GM12878 (cell line): ENCODE measurements at regions not wholly inside any gene's neighbourhood (a gene's known extent, or its start where the extent isn't known, plus 50 kb on each side); places are given as distances from the start of the nearest gene placed in this dataset.

Source experiments
- ATAC-seq: fragments of 200-7000 bp; cut with Tn5 transposase; 3 replicates; pipeline ENCODE4 v1.9.1; 2020; ENCODE audit warnings: mild to moderate bottlenecking, moderate library complexity
- BruUV-seq: library from RNA; stranded (reverse); fragments of 400-500 nt; replicated peaks from 2 replicates; lab custom pipeline; 2021; lab: Mats Ljungman, UMichigan
- CTCF ChIA-PET: fragments of 300-600 bp; sonication (Branson Sonifier 250); formaldehyde crosslinking; extraction: SDS; loops from one replicate; lab custom pipeline; 2021; ENCODE audit warnings: inconsistent platforms; lab: Yijun Ruan, JAX
- POLR2A ChIA-PET: fragments of 350-600 bp; formaldehyde crosslinking; extraction: SDS; loops from one replicate; lab custom pipeline; 2021; ENCODE audit warnings: inconsistent platforms; lab: Charles Lee
- RAD21 ChIA-PET: fragments of 300-600 bp; sonication (Branson Sonifier 250); formaldehyde crosslinking; loops from one replicate; lab custom pipeline; 2023; ENCODE audit warnings: antibody characterized with exemption; ENCODE audit not compliant: unreplicated experiment; lab: Charles Lee
- SMC1A ChIA-PET: fragments of 300-600 bp; sonication (Branson Sonifier 250); formaldehyde crosslinking; loops from one replicate; lab custom pipeline; 2023; ENCODE audit not compliant: unreplicated experiment, uncharacterized antibody; lab: Charles Lee
- DNase-seq: peaks from one replicate; pipeline ENCODE4 v3.0.0-alpha.2; 2011; ENCODE audit warnings: low read depth, low spot score
- FAIRE-seq: peaks from 3 replicates; lab custom pipeline; 2011; peaks lifted over from hg19 to GRCh38; lab: Jason Lieb, UNC
- H2AFZ ChIP-seq: 2 replicates; pipeline ENCODE4 v1.6.0; 2011; ENCODE audit warnings: low read depth, low read length, control low read depth; ENCODE audit not compliant: control insufficient read depth
- H3K27ac ChIP-seq: 2 replicates; pipeline ENCODE4 v1.5.1; 2011; ENCODE audit warnings: control low read depth; ENCODE audit not compliant: control insufficient read depth, insufficient read depth
- H3K27me3 ChIP-seq, 2 experiments: replicated peaks in 1 of 2; 2 replicates each; pipeline versions ENCODE4 v1.6.0 to v1.6.1; 2011; ENCODE audit warnings: low read length in 1 of 2; ENCODE audit not compliant: control insufficient read depth in 2 of 2, insufficient read depth in 2 of 2
- H3K36me3 ChIP-seq, 2 experiments: 2 replicates each; pipeline ENCODE4 v1.5.1; 2011; ENCODE audit warnings: low read length in 1 of 2; ENCODE audit not compliant: control insufficient read depth in 2 of 2, insufficient read depth in 2 of 2
- H3K4me1 ChIP-seq: 2 replicates; pipeline ENCODE4 v1.6.1; 2011; ENCODE audit warnings: mild to moderate bottlenecking, low read length, moderate library complexity, mixed read lengths; ENCODE audit not compliant: control insufficient read depth, insufficient read depth
- H3K4me2 ChIP-seq: 2 replicates; pipeline ENCODE4 v1.6.0; 2011; ENCODE audit warnings: control low read depth; ENCODE audit not compliant: control insufficient read depth, insufficient read depth
- H3K4me3 ChIP-seq: fragments of 200-600 bp; sonication (generic); 2 replicates; pipeline ENCODE4 v1.5.1; 2016
- H3K79me2 ChIP-seq: 2 replicates; pipeline ENCODE4 v1.6.0; 2011; ENCODE audit warnings: low read length; ENCODE audit not compliant: control insufficient read depth, insufficient read depth
- H3K9ac ChIP-seq: 2 replicates; pipeline ENCODE4 v1.8.0; 2011; ENCODE audit warnings: low read length, control low read depth, mixed read lengths; ENCODE audit not compliant: control insufficient read depth, insufficient read depth
- H3K9me3 ChIP-seq: replicated peaks from 3 replicates; pipeline ENCODE4 v1.5.1; 2011; ENCODE audit warnings: mild to moderate bottlenecking, low read length; ENCODE audit not compliant: control insufficient read depth, insufficient read depth
- H4K20me1 ChIP-seq: 2 replicates; pipeline ENCODE4 v1.6.0; 2011; ENCODE audit not compliant: control insufficient read depth, insufficient read depth
- GABPA ChIP-seq: IDR thresholded peaks from 2 replicates; pipeline ENCODE4 v1.6.1; 2014; ENCODE audit warnings: antibody characterized with exemption, low read depth, mild to moderate bottlenecking, inconsistent platforms
- JUND ChIP-seq: IDR thresholded peaks from 2 replicates; pipeline ENCODE4 v1.6.1; 2012; ENCODE audit warnings: low read depth, mild to moderate bottlenecking, low read length, improper control_type of control experiment, moderate library complexity
- MTA3 ChIP-seq: IDR thresholded peaks from 2 replicates; pipeline ENCODE4 v1.6.1; 2012; ENCODE audit warnings: low read length, inconsistent platforms, borderline replicate concordance
- RBBP5 ChIP-seq: fragments of 200-600 bp; sonication (generic); conservative IDR thresholded peaks from 2 replicates; pipeline ENCODE4 v1.6.1; 2016
- SMAD5 ChIP-seq: IDR thresholded peaks from 2 replicates; pipeline ENCODE4 v1.6.1; 2016; ENCODE audit warnings: antibody characterized with exemption, low read depth
- SP1 ChIP-seq: IDR thresholded peaks from one replicate; pipeline ENCODE4 v1.6.1; 2011; ENCODE audit warnings: low read depth, low read length
- ZNF207 ChIP-seq: fragments of 450-650 bp; IDR thresholded peaks from 2 replicates; pipeline ENCODE4 v1.6.1; 2014; ENCODE audit warnings: antibody characterized with exemption, mild to moderate bottlenecking, borderline replicate concordance
- ZNF217 ChIP-seq: fragments of 450-650 bp; IDR thresholded peaks from 2 replicates; pipeline ENCODE4 v1.6.1; 2017; ENCODE audit warnings: antibody characterized with exemption, mild to moderate bottlenecking
- in situ Hi-C: fragments of 300-500 bp; cut with MboI; formaldehyde crosslinking; loops from 9 replicates; pipeline ENCODE4 v1.14.3; 2018; ENCODE audit warnings: mixed read lengths
- intact Hi-C: fragments of 100-400 bp; cut with micrococcal nuclease; formaldehyde crosslinking; loops from one replicate; pipeline ENCODE4 v1.14.2; 2022; ENCODE audit not compliant: unreplicated experiment
- TF ChIP-seq, protein P1 (sequence below): IDR thresholded peaks from 2 replicates; pipeline ENCODE4 v1.6.1; 2012; ENCODE audit warnings: mild to moderate bottlenecking, low read depth, low read length
- TF ChIP-seq, protein P2 (sequence below): fragments of 450-650 bp; IDR thresholded peaks from 2 replicates; pipeline ENCODE4 v1.6.1; 2018; ENCODE audit warnings: borderline replicate concordance, mild to moderate bottlenecking; ENCODE audit not compliant: partially characterized antibody
- TF ChIP-seq, protein P3 (sequence below): fragments of 450-650 bp; IDR thresholded peaks from 2 replicates; pipeline ENCODE4 v1.6.1; 2016; ENCODE audit warnings: mild to moderate bottlenecking

DNA sequence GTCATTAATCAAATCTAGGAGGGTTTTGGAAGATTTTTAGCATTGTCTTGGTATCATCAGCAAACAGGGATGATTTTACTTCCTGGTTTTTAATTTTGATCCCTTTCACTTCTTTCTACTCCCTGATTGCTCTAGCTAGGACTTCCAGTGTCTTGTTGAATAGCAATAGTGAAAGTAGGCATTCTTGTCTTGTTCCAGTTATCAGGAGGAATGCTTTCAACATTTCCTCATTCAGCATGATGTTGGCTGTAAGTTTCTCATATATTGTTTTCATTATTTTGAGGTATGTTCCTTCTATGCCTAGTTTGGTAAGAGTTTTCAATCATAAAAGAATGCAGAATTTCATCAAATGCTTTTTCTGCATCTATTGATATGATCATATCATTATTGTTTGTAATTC is 244.2 kb upstream of the CLEC14A start:
- CTCF ChIA-PET, result no interaction called here
- no peaks in the 10 kb centered on the region for H3K27me3 ChIP-seq
- SMC1A ChIA-PET, result no interaction called here
- no peak overlapping the region for H2AFZ ChIP-seq
- POLR2A ChIA-PET, result no interaction called here
- H3K36me3 ChIP-seq, result no peaks in the 10 kb centered on the region
- no peaks in the 10 kb centered on the region for H3K79me2 ChIP-seq
- no peaks in the 10 kb centered on the region for H4K20me1 ChIP-seq
- TF ChIP-seq MTA3, result no peak
- no peak for TF ChIP-seq SMAD5
- TF ChIP-seq ZNF207, result no peak
- TF ChIP-seq GABPA, result no peak
- TF ChIP-seq, protein P1, sequence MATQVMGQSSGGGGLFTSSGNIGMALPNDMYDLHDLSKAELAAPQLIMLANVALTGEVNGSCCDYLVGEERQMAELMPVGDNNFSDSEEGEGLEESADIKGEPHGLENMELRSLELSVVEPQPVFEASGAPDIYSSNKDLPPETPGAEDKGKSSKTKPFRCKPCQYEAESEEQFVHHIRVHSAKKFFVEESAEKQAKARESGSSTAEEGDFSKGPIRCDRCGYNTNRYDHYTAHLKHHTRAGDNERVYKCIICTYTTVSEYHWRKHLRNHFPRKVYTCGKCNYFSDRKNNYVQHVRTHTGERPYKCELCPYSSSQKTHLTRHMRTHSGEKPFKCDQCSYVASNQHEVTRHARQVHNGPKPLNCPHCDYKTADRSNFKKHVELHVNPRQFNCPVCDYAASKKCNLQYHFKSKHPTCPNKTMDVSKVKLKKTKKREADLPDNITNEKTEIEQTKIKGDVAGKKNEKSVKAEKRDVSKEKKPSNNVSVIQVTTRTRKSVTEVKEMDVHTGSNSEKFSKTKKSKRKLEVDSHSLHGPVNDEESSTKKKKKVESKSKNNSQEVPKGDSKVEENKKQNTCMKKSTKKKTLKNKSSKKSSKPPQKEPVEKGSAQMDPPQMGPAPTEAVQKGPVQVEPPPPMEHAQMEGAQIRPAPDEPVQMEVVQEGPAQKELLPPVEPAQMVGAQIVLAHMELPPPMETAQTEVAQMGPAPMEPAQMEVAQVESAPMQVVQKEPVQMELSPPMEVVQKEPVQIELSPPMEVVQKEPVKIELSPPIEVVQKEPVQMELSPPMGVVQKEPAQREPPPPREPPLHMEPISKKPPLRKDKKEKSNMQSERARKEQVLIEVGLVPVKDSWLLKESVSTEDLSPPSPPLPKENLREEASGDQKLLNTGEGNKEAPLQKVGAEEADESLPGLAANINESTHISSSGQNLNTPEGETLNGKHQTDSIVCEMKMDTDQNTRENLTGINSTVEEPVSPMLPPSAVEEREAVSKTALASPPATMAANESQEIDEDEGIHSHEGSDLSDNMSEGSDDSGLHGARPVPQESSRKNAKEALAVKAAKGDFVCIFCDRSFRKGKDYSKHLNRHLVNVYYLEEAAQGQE, result no peak
- no peak for TF ChIP-seq RBBP5
- TF ChIP-seq ZNF217, result no peak
- TF ChIP-seq JUND, result no peak
- TF ChIP-seq SP1, result no peak
- TF ChIP-seq, protein P2, sequence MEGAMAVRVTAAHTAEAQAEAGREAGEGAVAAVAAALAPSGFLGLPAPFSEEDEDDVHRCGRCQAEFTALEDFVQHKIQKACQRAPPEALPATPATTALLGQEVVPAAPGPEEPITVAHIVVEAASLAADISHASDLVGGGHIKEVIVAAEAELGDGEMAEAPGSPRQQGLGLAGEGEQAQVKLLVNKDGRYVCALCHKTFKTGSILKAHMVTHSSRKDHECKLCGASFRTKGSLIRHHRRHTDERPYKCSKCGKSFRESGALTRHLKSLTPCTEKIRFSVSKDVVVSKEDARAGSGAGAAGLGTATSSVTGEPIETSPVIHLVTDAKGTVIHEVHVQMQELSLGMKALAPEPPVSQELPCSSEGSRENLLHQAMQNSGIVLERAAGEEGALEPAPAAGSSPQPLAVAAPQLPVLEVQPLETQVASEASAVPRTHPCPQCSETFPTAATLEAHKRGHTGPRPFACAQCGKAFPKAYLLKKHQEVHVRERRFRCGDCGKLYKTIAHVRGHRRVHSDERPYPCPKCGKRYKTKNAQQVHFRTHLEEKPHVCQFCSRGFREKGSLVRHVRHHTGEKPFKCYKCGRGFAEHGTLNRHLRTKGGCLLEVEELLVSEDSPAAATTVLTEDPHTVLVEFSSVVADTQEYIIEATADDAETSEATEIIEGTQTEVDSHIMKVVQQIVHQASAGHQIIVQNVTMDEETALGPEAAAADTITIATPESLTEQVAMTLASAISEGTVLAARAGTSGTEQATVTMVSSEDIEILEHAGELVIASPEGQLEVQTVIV, result no peak
- TF ChIP-seq, protein P3, sequence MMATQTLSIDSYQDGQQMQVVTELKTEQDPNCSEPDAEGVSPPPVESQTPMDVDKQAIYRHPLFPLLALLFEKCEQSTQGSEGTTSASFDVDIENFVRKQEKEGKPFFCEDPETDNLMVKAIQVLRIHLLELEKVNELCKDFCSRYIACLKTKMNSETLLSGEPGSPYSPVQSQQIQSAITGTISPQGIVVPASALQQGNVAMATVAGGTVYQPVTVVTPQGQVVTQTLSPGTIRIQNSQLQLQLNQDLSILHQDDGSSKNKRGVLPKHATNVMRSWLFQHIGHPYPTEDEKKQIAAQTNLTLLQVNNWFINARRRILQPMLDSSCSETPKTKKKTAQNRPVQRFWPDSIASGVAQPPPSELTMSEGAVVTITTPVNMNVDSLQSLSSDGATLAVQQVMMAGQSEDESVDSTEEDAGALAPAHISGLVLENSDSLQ, result no peak
- no peak overlapping the region for H3K4me2 ChIP-seq
- no peak for DNase-seq
- in situ Hi-C loops, result no loop called here
- intact Hi-C loops, result no loop called here
- no peak for ATAC-seq
- peak; percentile 27 for FAIRE-seq
- H3K9ac ChIP-seq, result no peak overlapping the region
- no peak overlapping the region for H3K27ac ChIP-seq
- H3K4me1 ChIP-seq, result no peaks in the 10 kb centered on the region
- RAD21 ChIA-PET, result no interaction called here
- no peaks in the 10 kb centered on the region for H3K9me3 ChIP-seq
- no peak overlapping the region for H3K4me3 ChIP-seq
- no TSS peak for BruUV-seq
